GM21723 (cell line): ENCODE measurements at regions not wholly inside any gene's neighbourhood (a gene's known extent, or its start where the extent isn't known, plus 50 kb on each side); places are given as distances from the start of the nearest gene placed in this dataset.

Experiments used
- ATAC-seq: cut with Tn5 transposase; IDR thresholded peaks from one replicate; pipeline ENCODE4 v1.9.1; 2021; ENCODE audit warnings: mild to moderate bottlenecking, moderate library complexity; ENCODE audit not compliant: unreplicated experiment

DNA sequence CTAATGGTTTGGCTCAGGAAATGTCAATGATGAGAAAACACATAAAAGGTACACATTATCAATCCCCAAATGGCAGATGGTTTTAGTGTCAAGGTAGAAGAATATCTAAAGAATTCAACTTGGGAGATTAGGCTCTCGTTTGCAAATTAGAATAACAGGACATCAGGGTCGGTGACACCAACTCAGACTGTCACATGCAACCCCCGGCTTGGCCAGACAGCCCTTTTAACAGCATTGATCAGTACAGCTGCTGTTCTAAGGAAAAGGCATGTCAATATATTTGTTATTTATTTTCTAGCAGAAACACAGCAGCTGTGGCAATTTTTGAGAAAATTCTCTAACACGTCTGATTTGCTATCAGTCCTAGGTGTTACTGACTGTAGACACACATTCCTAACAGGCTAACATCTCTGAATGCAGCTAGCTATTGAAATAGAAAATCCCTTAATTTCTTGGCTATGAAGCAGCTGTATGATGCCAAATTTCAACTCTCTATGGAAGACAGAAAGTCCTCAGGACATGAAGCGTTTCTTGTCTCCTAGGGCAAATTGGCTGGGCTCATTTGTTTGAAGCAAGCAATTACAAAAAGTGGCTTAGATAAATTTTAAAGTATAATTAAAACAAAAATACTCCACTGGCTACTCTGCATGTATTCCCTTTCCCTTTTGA, 269.0 kb upstream of the CXXC4 start:
- ATAC-seq: no peak

DNA sequence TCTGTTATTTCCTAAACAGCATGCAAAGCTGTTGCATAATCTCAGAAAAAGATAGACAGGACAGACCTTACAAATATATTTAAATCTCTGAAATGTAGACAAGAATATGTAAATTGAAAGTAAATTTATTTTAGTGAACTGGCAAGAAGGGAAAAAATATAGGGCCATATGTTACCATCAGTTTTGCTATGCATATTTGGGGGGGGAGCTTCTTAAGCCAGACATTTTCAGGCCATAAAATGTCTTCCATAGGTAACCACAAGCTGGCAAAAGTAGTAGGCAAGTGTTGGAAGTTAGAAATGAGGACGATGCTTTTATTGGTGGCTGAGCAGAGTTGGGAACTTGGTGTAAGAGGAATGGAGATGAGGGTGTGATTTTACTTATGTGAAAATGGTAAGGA, 272.0 kb upstream of the CXXC4 start:
- no peak for ATAC-seq

DNA sequence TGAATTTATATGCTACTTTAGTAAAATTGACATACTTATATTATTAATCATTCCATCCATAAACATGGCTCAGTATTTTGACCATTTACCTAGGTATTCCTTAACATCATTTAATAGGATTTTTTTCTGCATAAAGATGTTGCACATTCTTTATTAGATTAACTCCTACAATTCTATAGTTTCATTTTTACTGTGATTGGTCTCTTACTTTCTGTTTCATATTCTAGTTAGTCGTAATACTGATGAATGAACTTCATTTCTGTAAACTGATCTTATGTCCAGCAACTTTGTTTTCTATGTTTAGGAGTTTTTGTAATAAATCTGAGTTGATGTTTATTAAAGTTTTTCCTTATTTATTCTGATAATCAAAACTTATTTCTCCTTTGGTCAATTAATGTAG, 278.2 kb upstream of the CXXC4 start:
- ATAC-seq: peak; percentile 87

DNA sequence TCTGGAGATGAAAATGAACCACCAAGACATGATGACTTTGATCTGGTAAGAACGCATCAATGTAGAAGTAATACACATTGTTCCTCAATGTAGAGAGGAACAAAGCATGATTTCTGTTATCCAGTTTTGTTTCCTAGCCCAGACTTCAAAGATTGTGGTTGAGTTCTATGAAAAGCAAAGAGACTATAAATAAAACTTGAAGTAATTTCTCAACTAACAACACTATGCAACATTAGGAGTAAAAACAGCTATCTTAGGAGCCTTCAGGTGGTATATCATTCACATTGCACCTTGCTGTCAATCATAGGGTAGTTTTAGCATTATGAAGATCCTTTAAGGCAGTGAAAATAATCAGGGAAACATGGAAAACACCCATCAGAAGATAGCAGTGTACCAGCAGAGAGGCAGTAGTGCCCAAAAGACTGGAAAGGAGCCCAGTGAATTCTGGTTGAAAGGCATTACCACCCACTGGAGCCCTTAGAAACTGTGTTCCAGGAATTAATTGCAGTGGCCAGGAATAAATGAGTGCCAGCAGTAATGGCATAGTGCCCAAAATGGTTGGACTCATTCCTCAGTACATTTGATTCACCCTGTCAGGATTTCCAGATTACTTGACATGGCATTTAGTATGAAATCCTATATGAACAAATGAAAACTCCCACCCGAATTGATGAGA, 300.7 kb upstream of the CXXC4 start:
- no peak for ATAC-seq

DNA sequence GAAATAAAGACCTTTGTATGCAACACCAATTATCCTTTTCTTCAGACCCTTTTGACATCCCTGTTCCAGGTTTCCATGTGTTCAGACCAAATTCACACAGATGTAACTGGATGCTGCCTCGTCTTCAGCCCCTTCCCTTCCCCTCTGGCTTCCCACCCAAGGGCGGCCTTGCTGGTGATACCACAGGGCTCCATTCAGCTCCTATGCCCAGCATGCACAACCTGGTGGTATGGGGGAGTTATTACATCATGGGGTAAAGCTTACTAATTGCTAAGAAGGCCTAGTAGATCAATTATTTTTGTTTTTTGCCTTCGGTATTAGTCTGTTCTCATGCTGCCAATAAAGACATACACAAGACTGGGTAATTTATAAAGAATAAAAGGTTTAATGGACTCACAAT, 317.0 kb upstream of the CXXC4 start:
- ATAC-seq: no peak

DNA sequence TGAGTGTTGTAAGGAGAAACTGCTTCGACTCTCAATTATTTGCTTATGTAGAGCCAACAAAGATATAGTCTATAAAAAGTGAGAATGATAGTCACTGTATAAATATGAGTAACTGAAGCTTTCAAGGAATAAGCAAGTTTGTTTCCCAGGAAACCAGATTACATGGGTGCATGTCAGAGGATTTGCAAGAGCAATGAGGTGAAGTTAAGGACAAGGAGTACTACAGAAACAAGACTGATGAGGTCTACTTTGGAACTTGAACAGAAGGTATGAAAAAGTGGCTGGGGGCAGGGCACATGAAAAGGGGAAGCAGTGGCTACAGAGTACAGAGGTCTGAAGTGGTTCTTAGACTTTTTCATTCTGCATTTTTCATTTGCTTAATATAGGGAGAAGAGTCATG, 321.0 kb upstream of the CXXC4 start:
- ATAC-seq: peak; percentile 76

DNA sequence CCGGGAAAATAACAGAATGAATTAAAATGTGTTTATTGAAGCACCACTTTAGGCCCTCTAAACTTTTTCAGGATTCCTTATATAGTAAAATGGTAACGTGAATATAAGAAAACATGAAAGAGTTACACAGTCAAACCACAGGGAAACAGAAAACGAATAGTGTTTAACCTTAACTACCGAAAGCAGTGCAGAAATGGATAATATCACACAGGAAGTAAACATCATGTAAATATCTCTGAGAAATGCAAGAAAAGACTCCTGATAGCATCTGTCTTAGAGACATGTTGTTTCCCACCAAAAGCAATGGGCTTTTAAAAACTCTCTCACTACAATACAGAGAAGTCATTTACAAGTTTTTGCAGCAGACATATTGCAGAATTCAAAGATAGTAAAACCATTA, 323.9 kb upstream of the CXXC4 start:
- ATAC-seq: peak; percentile 58

DNA sequence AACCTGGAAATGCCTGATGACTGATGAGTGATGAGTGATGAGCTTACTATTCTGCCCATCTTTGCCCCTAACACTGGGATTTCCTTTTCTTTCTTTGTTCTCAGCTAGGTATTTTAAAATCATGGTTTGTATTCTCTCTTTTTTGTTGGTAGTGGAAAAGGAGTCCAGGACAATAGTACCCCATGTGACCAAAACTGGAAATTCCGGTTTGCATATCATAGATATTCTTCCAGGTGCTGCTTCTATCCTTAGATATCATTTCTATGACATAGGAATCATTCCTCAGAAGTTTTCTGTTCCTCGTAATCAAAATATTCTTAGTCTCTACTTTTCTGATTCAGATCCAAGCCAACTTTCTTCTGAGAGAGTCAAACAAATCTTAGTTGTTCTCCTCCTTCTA, 320.5 kb upstream of the TET2 start:
- ATAC-seq: no peak

DNA sequence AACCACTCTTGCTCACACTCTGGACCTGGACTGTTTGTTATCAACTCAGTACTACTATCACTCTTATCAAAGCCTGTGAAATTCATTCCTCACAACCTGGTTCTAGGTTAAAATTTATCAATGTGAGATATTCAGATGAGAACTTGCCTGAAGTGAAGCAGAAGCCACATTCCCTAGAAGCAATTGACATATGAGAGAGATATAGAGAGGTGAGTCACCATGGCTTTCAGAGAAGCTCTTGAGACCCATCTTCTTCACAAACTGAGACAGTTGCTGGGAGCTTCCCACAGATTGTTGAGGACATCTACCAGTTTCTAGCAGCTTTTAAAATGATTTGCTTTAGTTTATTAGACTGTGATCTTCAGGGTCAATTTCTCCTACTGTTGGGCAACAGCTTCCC, 316.9 kb upstream of the TET2 start:
- ATAC-seq: no peak

DNA sequence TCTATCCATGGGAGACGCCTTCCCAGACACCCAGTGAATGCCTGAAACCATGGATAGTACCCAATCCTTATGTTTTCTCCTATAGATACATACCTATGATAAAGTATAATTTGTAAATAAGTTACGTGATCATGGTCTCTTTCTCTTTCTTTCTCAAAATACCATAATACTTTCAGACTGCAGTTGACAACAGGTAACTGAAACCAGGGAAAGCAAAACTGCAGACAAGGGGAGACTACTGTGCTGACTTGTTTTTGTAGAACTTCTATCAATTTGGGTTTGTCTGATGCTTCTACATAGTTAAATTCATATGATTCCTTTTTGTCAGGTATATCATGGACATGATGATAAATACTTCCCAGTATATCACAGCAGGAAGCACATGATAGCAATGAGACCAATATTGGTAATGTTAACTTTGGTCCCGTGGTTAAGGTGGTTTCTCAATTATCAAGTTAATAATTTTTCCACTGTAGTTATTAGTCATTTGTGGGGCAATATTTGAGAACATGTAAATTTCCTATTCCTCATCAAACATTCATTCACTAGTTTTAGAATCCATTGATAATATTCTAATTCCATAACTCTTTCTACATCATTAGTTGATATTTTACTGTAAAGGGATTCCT, 298.0 kb upstream of the TET2 start:
- no peak for ATAC-seq

DNA sequence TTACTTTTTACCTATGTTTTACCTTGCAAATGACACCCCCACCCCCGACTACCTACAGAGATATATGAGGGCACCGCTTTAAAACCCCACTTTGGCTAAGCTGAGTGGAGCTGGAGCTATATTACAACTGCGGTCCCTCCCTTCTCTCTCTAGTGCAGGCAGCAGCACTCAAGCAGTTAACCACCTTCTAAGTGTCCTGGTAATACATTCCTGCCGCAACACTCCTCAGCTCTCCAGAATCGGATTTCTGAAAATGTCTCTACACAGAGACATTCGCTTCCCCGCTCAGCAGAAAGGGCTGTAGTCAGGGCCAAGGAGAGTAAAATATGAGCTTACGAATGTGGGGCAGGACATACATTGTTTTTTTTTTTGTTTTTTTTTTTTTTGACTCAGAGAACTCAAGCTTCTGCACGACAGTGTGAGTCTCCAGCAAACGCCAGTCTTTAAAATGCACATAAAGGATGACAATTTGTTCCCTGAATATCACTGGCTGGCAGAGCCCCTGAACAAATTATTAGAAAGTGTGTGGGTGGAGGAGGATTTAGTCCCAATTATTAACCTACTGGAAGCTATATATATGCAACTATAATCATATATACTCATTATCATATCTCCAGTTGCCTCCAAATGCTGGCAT, 287.0 kb upstream of the TET2 start:
- no peak for ATAC-seq

DNA sequence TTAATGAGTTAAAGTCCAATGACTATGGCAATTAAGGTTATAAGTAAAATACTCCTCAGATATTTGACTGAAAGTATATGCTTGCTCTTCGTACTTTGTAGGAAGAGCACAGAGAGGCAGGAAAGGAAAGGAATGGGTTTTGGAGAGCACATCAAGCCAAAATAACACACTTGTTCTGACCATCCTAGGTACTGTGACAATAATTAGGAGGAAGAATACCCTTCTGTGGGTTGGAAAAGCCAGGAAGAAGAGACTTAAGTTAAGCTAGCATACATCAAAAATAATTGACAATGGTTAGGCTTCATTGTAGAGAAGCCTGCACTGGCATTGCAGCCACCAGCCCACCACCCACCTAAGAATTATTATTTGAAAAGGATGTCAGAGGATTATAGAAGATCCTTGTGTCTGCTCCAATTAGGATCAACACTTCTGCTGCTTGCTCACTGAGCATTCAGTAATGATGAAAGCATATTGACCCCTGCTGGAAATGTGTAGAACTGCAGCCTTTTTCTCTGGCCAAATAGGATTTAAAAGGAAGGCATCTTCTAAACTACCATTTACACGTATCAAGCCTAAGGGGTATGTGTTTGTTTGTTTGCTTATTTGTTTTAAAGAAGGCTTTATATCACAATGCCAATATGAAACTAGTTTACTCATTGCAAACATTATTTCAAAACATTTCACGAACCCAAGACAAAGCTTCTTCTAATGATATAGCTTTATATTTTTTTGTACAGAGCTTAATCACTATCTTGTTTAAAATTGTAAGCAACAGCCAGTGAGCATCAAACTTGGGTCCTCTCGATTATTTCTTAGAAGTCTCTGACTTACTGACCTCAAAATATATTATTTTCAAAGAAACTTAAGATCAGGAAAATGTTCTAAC, 286.2 kb upstream of the TET2 start:
- ATAC-seq: peak; percentile 93

DNA sequence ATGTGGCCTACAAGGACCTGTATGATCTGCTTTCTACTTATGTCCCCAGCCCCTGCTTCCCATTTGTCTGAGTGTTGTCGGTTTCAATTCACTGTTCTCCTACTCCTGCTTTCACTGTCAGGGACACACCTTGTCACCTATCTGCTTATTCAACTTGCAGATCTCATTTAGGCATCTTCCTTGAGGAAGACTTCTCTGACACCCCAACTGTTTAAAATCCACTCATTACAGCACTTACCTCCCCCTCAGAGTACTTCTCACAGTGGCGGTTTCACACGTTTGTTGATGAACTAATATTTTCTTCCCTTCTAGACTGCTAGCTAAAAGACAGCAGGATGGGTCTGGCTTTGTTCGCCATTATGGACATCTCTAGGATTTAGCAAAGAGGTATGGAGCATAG, 279.9 kb upstream of the TET2 start:
- no peak for ATAC-seq

DNA sequence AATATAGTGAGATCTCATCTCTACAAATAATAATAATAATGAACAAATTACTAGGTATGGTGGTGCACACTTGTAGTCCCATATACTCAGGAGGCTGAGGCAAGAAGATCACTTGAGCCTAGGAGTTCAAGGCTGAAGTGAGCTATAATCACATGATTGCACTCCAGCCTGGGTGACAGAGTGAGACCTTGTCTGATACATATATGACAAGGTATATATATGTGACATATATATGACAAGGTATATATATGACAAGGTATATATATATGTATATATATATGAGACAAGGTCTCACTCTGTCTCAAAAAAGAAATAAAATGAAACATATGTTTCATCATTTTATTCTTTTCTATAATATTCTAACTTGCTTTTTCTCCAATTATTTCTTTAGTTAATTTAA, 278.1 kb upstream of the TET2 start:
- peak; percentile 31 for ATAC-seq

DNA sequence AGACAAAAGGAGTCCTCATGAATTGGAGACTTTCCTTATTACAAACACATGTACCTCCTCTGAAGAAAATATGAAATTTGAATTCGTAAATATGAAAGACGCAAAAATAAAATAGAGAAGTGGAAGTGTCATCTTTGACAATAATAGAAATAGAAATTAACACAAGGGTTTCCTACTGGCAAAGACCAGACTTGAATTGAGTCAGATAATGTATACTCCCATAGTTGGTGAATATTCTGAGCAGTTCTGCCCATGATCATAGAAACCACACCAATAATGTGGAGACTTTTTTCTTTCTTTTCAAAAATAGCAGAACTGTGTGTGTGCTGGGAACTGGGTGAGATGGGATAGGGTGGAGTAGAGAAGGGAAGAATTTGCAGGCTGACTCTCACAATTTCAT, 277.7 kb upstream of the TET2 start:
- ATAC-seq: peak; percentile 97

DNA sequence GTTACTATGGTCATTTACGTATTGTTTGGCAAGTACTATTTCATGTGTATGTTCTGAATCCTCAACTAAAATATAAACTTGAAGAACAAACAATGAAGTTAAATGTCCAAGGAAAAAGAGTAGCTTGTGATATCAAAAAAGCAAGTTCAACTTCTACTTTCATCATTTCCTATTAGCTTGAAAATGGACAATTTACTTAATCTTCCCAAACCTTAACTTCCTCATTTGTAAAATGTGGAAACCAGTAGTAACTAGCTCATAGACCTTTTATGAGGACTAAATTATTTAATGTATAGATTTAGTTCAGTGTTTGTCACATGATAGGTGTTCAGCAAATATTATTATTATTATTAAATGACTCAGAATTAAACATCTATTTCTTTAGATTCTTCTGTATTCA, 276.8 kb upstream of the TET2 start:
- no peak for ATAC-seq

DNA sequence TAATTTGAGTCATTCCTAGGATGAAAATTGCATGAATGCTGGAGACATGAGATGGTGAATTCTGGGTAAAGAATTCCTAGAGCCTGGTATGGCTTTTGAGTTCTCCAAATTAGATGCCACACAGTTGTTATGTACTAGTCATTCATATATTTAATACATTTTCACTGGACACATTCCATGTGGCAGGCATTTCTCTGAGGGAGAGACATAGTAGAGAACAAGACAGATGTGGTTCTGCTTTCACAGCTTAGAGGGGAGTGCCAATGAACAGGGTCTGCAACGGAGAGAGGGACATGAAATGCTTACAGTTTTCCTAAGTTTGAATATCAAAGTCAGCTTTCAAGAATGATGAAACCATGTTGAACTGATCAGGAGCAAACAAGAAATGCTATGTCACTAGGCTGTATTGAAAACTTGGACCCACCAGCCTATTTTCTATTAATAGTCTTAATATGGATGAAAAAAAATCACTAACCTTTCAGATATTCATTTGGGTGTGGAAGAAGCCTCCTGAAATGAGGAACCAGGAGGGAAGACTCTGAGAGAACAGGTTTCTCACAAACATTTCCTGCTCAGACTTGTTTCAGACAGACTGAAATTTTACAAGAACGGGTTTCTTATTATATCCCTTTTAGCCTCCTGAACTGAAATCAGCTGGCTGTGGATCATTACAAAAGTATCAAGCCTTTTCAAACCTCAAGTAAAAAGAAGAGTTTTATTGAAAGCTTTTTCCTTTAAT, 276.0 kb upstream of the TET2 start:
- peak; percentile 31 for ATAC-seq

DNA sequence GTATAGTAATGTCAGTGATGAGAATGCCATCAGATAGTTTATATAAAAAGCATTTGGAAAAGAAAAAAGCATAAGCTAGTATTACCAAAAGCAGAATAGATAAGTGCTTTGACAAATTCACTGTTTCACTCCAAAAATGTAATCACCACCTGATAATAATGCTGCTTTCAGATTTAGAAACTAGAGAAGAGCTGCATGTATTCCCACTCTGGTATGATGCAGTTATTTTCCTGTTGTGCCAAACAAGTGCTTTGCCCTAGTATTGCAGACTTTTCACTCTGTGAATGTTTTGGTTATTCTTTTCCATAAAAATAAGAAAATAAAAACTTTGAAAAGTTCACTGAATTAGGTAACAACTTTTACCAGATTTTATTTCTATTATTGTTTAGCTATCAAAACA, 267.7 kb upstream of the TET2 start:
- no peak for ATAC-seq

DNA sequence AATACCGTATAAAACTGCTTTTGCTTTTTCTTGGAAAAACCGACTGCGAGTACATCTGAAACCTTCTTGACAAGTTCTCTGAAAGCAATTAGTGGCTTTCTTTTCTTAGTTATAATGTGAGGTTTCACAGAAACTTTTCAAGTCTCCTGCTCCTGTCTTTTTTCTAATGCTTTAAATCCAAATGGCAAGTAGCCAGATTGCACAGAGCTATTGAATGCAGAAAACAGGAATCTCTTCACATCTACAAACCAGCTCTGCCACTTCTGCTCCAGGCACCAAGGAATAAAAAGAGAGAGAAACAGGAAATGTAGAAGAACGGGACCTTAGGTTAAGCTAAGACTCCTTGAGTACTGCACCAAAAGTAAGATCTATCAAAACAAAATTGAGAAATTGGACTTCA, 267.3 kb upstream of the TET2 start:
- ATAC-seq: peak; percentile 69

DNA sequence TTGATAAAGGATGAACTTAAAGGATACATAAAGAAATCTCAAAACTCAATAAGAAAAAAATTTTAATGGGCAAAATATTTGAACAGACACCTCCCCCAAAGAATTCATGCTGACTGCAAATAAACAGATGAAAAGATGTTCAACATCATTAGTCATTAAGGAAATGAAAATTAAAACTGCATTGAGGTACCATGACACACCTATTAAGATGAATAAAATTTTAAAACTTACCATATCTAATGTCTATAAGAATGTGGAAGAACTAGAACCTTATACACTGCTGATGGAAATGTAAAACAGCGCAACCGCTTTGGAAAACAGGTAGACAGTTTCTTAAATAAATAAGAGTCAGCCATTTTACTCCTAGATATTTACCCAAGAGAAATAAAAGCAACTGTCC, 266.8 kb upstream of the TET2 start:
- no peak for ATAC-seq
